IMR-90 (cell line): ENCODE measurements at regions not wholly inside any gene's neighbourhood (a gene's known extent, or its start where the extent isn't known, plus 50 kb on each side); places are given as distances from the start of the nearest gene placed in this dataset.

Experiments
- ATAC-seq: fragments of 200-7000 bp; cut with Tn5 transposase; 2 replicates; pipeline ENCODE4 v1.9.1; 2020; ENCODE audit warnings: low read depth, mild to moderate bottlenecking, moderate library complexity
- BruUV-seq: library from RNA; stranded (reverse); fragments of 400-500 nt; replicated peaks from 2 replicates; lab custom pipeline; 2021; lab: Mats Ljungman, UMichigan
- CTCF ChIA-PET: fragments of 300-600 bp; formaldehyde crosslinking; extraction: SDS; loops from one replicate; lab custom pipeline; 2021; ENCODE audit warnings: antibody characterized with exemption; lab: Yijun Ruan, JAX
- POLR2A ChIA-PET: fragments of 300-600 bp; sonication (Branson Sonifier 250); formaldehyde crosslinking; loops from one replicate; lab custom pipeline; 2022; ENCODE audit warnings: antibody characterized with exemption; ENCODE audit not compliant: unreplicated experiment; lab: Charles Lee
- DNase-seq: peaks from one replicate; pipeline ENCODE4 v3.0.0; 2013
- H2AFZ ChIP-seq: replicated peaks from 2 replicates; pipeline ENCODE3; 2013; ENCODE audit warnings: low read length, mild to moderate bottlenecking; ENCODE audit not compliant: poor library complexity
- H2AK5ac ChIP-seq: 2 replicates; pipeline ENCODE4 v1.6.1; 2013; ENCODE audit warnings: low read depth, low read length, inconsistent platforms
- H2AK9ac ChIP-seq: replicated peaks from 2 replicates; pipeline ENCODE3; 2013; ENCODE audit warnings: mild to moderate bottlenecking, low read depth, low read length, moderate library complexity; ENCODE audit not compliant: poor library complexity
- H2BK120ac ChIP-seq: 2 replicates; pipeline ENCODE4 v1.6.1; 2013; ENCODE audit warnings: low read depth, low read length, inconsistent platforms
- H2BK15ac ChIP-seq: 3 replicates; pipeline ENCODE4 v1.6.1; 2013; ENCODE audit warnings: low read depth, low read length, inconsistent platforms
- H2BK20ac ChIP-seq: 2 replicates; pipeline ENCODE4 v1.6.1; 2013; ENCODE audit warnings: low read depth, mild to moderate bottlenecking, inconsistent platforms, low read length, moderate library complexity
- H2BK5ac ChIP-seq: 2 replicates; pipeline ENCODE4 v1.6.1; 2013; ENCODE audit warnings: mild to moderate bottlenecking, low read depth, low read length, inconsistent platforms; ENCODE audit not compliant: poor library complexity, severe bottlenecking
- H3K14ac ChIP-seq: replicated peaks from 2 replicates; pipeline ENCODE4 v1.6.1; 2013; ENCODE audit warnings: low read depth, low read length, inconsistent platforms
- H3K18ac ChIP-seq: 2 replicates; pipeline ENCODE4 v1.6.1; 2013; ENCODE audit warnings: low read depth, low read length, control low read depth
- H3K23ac ChIP-seq: 2 replicates; pipeline ENCODE4 v1.6.1; 2013; ENCODE audit warnings: low read depth, low read length, inconsistent platforms
- H3K27ac ChIP-seq: 2 replicates; pipeline ENCODE4 v1.5.1; 2013; ENCODE audit warnings: mild to moderate bottlenecking, control low read depth, low read length; ENCODE audit not compliant: insufficient read depth
- H3K27me3 ChIP-seq: 2 replicates; pipeline ENCODE4 v1.6.1; 2013; ENCODE audit warnings: low read length; ENCODE audit not compliant: control insufficient read depth, insufficient read depth
- H3K36me3 ChIP-seq: 2 replicates; pipeline ENCODE4 v1.6.1; 2013; ENCODE audit warnings: low read length, mixed read lengths; ENCODE audit not compliant: control insufficient read depth, insufficient read depth
- H3K4ac ChIP-seq: 2 replicates; pipeline ENCODE4 v1.6.1; 2013; ENCODE audit warnings: low read depth, low read length, inconsistent platforms
- H3K4me1 ChIP-seq: 2 replicates; pipeline ENCODE4 v1.6.1; 2013; ENCODE audit warnings: low read length, mixed read lengths; ENCODE audit not compliant: control insufficient read depth, insufficient read depth
- H3K4me2 ChIP-seq: 2 replicates; pipeline ENCODE4 v1.6.1; 2013; ENCODE audit warnings: low read depth, mild to moderate bottlenecking, control low read depth, low read length, moderate library complexity
- H3K4me3 ChIP-seq: 2 replicates; pipeline ENCODE4 v1.5.1; 2013; ENCODE audit warnings: low read depth, mild to moderate bottlenecking, control low read depth, low read length, moderate library complexity; ENCODE audit not compliant: insufficient read depth
- H3K56ac ChIP-seq: 2 replicates; pipeline ENCODE4 v1.6.1; 2013; ENCODE audit warnings: low read length, inconsistent platforms; ENCODE audit not compliant: insufficient read depth; ENCODE audit errors: extremely low read depth
- H3K79me1 ChIP-seq, 2 experiments: 2 replicates each; pipeline ENCODE4 v1.6.1; 2013; ENCODE audit warnings: low read length in 2 of 2, inconsistent platforms in 1 of 2, low read depth in 1 of 2
- H3K9ac ChIP-seq: 2 replicates; pipeline ENCODE4 v1.6.1; 2013; ENCODE audit warnings: low read depth, low read length, control low read depth
- H3K9me1 ChIP-seq: 2 replicates; pipeline ENCODE4 v1.6.1; 2013; ENCODE audit warnings: low read length, inconsistent platforms; ENCODE audit not compliant: insufficient read depth
- H3K9me3 ChIP-seq: 2 replicates; pipeline ENCODE4 v1.6.1; 2013; ENCODE audit warnings: low read length; ENCODE audit not compliant: control insufficient read depth, insufficient read depth
- H4K20me1 ChIP-seq: 2 replicates; pipeline ENCODE4 v1.6.1; 2013; ENCODE audit warnings: low read length, inconsistent platforms; ENCODE audit not compliant: insufficient read depth
- H4K5ac ChIP-seq: 2 replicates; pipeline ENCODE4 v1.6.1; 2013; ENCODE audit warnings: mild to moderate bottlenecking, low read depth, low read length, control low read depth
- H4K8ac ChIP-seq, 2 experiments: 2 replicates each; pipeline ENCODE4 v1.6.1; 2013; ENCODE audit warnings: low read depth in 2 of 2, low read length in 2 of 2, control low read depth in 1 of 2, inconsistent platforms in 1 of 2
- H4K91ac ChIP-seq: 2 replicates; pipeline ENCODE4 v1.6.1; 2013; ENCODE audit warnings: low read depth, low read length, inconsistent platforms; ENCODE audit not compliant: insufficient read depth
- MAFK ChIP-seq: IDR thresholded peaks from 2 replicates; pipeline ENCODE4 v1.6.1; 2012; ENCODE audit warnings: low read depth, low read length, improper control_type of control experiment
- USF2 ChIP-seq: fragments of 150-350 bp; IDR thresholded peaks from 2 replicates; pipeline ENCODE4 v1.6.1; 2017; ENCODE audit warnings: mild to moderate bottlenecking, antibody characterized with exemption, low read length, low read depth
- WGBS, 2 experiments: methylation state at CpG; one replicate each; pipeline versions ENCODE4 v1.1.5 to v1.1.7; 2013; ENCODE audit warnings: missing lambda C conversion rate in 2 of 2; ENCODE audit not compliant: insufficient read length in 1 of 2; ENCODE audit errors: extremely low coverage in 2 of 2; 5-methylcytosine and 5-hydroxymethylcytosine counted together
- dilution Hi-C: fragments of 300-500 bp; cut with HindIII; formaldehyde crosslinking; loops from one replicate; pipeline ENCODE4 v1.14.3; 2018; ENCODE audit warnings: low sequenced_read_pairs; ENCODE audit not compliant: unreplicated experiment
- in situ Hi-C: fragments of 300-500 bp; cut with MboI; formaldehyde crosslinking; loops from 3 replicates; pipeline ENCODE4 v1.14.3; 2019; ENCODE audit warnings: low sequenced_read_pairs, inconsistent platforms, mixed read lengths
- intact Hi-C: fragments of 100-400 bp; cut with micrococcal nuclease; formaldehyde crosslinking; loops from 2 replicates; pipeline ENCODE4 v1.10.0; 2022

- Histone ChIP-seq H3K18ac (no peak overlapping the region), H3K79me1 (no peaks in the 10 kb centered on the region), H4K8ac (no peak overlapping the region), H3K27ac (no peak overlapping the region), H2BK5ac (no peak overlapping the region), H2BK15ac (no peak overlapping the region), H3K56ac (no peak overlapping the region), H4K91ac (no peak overlapping the region), H4K5ac (no peak overlapping the region), H3K4me2 (no peak overlapping the region), H2BK20ac (no peak overlapping the region), H2BK120ac (no peak overlapping the region), H3K36me3 (no peaks in the 10 kb centered on the region), H3K14ac (no peak overlapping the region), H3K4ac (no peak overlapping the region), H2AK9ac (no peak overlapping the region), H3K9me3 (no peaks in the 10 kb centered on the region), H2AK5ac (no peak overlapping the region), H2AFZ (no peak overlapping the region), H3K9me1 (no peaks in the 10 kb centered on the region), H3K9ac (no peak overlapping the region), H4K20me1 (no peaks in the 10 kb centered on the region), H3K4me3 (no peak overlapping the region), H3K27me3 (peaks cover 2% of the 10 kb centered on the region; the same call in 1 of the 2 replicates), H3K23ac (no peak overlapping the region), H3K4me1 (no peaks in the 10 kb centered on the region)
- no CpG with 5 or more reads among the region's 1 CpG for WGBS, 2 experiments
- dilution Hi-C loops: no loop called here
- DNase-seq: no peak
- in situ Hi-C loops: no loop called here
- no TSS peak for BruUV-seq
- intact Hi-C loops: no loop called here
- no peak for ATAC-seq
- POLR2A ChIA-PET: no interaction called here
- CTCF ChIA-PET: interaction anchor here (0.6 kb wide), 1 partner anchor 30 kb away, joined by 3 read pairs; no protein-coding TSS in a partner anchor
- no peak for TF ChIP-seq MAFK
- no peak for TF ChIP-seq USF2
These were observed 104.7 kb upstream of the RAP1B start for GRCh38 chr12:68505970-68506369.
